Left lobe of liver (tissue), 2 donors: ENCODE measurements at regions not wholly inside any gene's neighbourhood (a gene's known extent, or its start where the extent isn't known, plus 50 kb on each side); places are given as distances from the start of the nearest gene placed in this dataset.

Experiments used
- ATAC-seq: fragments of 200-7000 bp; cut with Tn5 transposase; one replicate; pipeline ENCODE4 v1.9.1; 2020; ENCODE audit warnings: mild to moderate bottlenecking, moderate library complexity
- DNase-seq: peaks from one replicate; pipeline ENCODE4 v3.0.0-alpha.2; 2020; ENCODE audit warnings: low spot score
- donor health status: DM: no; HTN: no; CAD: no; lungs with moderate emphysema.
- donor health status: DM: no; HTN: yes; CAD: no.

GRCh38 chr2:128466776-128467175, 148.1 kb upstream of the HS6ST1 start:
- ATAC-seq = peak; percentile 7
- no peak for DNase-seq

DNA sequence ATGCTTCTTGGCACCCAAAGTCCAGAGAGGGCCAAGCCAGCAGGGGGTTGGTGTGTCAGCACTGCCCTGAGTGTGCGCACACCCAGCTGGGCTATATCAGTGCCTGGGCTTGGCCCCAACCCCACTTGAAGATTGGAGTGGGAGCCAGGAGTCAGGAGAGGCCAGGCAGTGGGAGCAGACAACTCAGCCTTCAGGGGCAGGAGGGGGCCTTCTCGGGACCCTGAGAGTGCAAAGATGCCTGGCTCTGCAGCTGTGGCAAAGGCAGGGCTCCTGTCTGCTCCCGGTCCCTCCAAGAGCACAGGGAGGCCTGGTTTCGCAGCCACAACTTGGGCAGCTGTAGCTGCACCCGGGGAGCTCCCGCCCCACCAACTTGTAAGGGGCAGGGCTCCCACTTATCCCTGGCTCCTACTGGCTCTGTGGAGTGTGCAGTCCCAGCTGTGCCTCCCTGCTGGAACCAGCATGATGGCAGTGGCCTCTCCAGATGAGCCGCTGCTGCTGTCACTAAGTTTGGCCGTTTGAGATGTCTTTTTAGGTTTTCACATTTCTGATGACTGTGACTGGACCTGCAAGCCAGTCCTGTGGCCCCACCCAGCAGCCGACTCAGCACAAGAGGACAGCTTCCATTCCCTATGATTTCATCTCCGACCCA, 148.8 kb upstream of the HS6ST1 start:
- DNase-seq = no peak
- ATAC-seq = no peak

- no peak for ATAC-seq
- DNase-seq = no peak
Measured at GRCh38 chr2:128468186-128468920, 149.7 kb upstream of the HS6ST1 start.

DNA sequence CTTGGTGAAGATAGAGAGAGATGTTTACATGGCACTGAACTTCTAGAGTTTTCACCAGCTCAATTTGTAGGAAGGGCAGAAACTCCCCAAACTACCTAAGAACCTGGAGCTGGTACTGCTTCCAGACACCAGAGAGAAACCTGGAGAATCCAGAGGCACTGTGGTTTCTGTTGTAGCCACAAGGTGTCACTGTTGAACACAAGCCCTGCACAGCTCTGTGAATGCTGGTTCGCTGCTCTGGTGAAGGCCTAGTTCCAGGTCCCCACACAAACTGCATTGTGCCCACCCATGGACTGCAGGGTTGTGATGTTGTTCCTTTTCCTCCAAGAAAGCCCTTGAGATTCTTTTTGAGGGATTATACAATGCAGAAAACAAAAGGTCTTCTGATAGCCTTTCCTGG, 150.5 kb upstream of the HS6ST1 start:
- DNase-seq (no peak), ATAC-seq (no peak)

DNA sequence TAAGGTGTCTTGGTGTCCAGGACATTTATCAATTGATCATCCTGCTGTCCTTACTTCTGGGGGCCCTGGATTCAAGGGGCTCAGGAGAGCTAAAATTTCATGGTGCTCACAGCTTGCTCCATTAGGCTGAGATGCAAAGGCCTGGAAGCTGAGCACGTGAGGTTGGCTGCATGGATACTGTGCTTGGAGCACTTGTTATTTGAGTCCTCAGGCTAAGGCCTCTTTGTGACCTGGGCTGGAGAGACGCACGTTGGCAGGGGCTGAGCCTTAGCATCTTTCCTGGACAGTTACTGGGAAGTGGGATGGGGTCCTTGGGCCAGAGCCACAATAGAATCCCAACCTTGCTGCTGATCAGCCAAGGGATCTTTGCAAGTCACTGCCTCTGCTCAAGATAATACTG, 151.2 kb upstream of the HS6ST1 start:
- DNase-seq = no peak
- ATAC-seq = no peak

GRCh38 chr2:128472789-128473174, 154.1 kb upstream of the HS6ST1 start:
- peak; percentile 11 for ATAC-seq

GRCh38 chr2:128473175-128474035, 154.7 kb upstream of the HS6ST1 start:
- ATAC-seq = peak; percentile 23
- DNase-seq = no peak

More at GRCh38 chr2:128472789-128473174, 154.1 kb upstream of the HS6ST1 start:
- no peak for DNase-seq

GRCh38 chr2:128474036-128474955, 155.6 kb upstream of the HS6ST1 start:
- DNase-seq = no peak
- ATAC-seq = no peak

DNA sequence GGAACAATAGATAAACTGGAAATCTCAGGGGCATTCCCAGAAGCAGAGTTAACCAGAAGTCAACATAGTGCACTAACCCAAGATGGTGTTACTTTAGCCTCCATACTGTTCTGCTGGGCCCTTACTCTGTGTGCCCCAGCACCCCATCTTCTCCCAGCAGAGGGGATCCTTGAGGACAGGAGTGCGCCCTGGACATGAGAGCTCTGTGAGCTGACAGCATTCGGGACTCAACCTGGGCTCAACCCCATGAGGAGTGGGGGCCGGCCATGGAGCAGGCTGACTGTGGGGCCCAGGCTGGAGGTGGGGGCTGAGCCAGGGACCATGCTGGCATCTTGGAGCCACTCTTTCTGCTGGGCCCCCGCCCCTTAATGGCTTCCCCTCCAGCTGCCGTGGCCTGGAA, 156.3 kb upstream of the HS6ST1 start:
- ATAC-seq = no peak

DNA sequence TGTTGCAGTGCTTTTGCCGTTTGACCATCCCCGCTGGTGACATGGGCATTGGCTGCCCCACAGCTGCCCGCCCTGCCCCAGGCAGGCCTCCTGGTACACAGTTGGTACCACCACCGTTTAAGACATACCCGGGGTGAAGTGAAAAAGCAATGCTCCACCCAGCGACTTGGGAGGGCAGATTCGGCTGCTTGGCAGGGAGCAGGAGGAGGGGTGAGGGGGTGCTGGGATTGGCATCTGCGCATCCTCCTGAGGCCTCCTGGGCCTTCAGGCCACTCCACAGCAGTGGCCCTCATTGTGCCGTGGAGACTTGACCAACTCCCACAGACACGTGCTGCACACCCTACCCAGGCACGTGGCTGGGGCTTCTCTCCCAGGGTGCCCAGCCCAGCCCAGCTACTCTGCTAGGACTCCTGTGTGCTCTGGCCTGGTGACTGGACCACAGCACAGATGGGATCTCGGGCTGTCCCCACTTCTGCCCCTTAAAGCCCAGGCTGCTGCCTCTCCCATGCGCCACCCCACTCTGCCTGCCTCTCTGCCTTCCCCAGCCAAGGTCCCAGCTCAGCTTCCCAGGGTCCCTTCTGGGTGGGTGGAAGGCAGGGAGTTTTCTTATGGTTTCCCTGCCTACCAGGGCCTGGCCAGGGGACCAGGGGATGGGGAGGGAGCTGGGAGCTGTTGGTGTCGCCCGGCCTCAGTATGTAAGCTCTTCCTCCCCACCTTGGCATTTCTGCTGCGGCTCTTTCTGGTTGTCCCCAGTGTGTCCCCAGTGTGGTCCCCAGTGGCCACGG, 157.0 kb upstream of the HS6ST1 start:
- ATAC-seq = no peak
- no peak for DNase-seq

More for the DNA sequence above, 156.3 kb upstream of the HS6ST1 start:
- DNase-seq = no peak

- ATAC-seq (no peak), DNase-seq (no peak)
Measured at GRCh38 chr2:128477026-128477820, 158.6 kb upstream of the HS6ST1 start.

DNA sequence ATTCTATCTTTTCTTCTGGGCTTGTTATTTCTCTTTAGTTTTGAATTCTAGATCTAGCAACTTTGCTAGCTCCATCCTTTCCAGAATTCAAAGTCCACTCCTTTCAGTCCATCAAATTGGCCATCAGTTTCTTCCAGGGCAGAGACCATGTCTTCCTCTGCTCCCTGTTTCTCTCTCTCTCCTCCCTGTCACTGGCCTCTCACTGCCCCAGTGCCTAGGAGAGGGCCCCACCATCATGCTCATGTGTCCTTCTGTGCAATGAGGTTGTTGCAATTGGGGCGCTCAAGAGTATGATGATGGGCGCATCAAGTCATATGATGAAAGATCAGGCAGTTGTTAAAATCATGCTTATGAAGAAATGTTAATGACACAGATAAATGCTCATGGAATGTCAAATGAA, 159.2 kb upstream of the HS6ST1 start:
- DNase-seq = no peak

DNA sequence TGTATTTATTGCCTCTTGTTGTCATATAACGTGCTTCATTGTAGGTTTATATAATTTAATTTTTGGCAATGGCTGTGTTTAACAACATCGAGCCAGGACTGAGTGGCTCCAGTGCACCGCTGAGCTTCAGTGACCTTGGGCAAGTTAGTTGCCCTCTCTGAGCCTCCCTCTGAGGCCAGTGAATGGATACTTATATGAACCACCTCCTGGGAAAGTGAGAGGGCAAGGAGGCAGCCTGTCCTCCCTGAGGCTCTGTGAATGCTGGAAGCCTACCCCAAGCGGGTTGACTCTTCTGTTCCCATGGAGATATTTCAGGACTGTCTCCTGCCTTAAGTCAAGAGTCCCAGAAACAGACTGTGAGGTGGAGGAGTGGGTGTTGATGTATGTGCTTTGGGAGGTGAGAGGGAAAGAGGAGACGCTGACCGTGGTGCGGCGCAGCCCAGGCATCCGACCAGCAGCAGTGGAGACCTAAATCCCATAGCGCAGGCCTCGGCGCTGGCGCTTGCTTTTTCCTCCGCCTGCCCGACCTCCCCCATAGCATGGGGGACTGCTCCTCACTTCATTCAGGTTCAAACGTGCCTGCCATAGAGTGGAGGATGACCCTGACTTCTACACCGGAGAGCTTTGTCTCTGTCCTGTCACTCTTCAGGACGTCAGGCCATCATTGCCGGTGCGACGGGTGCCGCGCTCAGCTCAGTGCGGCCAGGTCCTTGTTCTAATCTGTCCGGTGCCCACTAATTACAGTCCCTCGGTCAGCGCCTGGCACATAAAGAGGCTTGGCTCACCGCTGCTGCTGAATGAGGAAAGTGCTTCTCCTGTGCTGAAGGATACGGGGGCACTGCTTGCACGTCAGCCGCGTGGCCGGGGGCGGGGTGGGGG, 167.3 kb upstream of the HS6ST1 start:
- ATAC-seq = no peak
- DNase-seq = no peak

More for the DNA sequence above, 159.2 kb upstream of the HS6ST1 start:
- ATAC-seq = no peak

GRCh38 chr2:128486640-128487375, 168.1 kb upstream of the HS6ST1 start:
- ATAC-seq = no peak
- DNase-seq = no peak

- no peak for DNase-seq
Measured at GRCh38 chr2:128487650-128488387, 169.2 kb upstream of the HS6ST1 start.

GRCh38 chr2:128488434-128488833, 169.8 kb upstream of the HS6ST1 start:
- DNase-seq (no peak), ATAC-seq (no peak)

More at GRCh38 chr2:128487650-128488387, 169.2 kb upstream of the HS6ST1 start:
- ATAC-seq = no peak
